22Rv1 (cell line): ENCODE measurements at regions not wholly inside any gene's neighbourhood (a gene's known extent, or its start where the extent isn't known, plus 50 kb on each side); places are given as distances from the start of the nearest gene placed in this dataset.

Source experiments
- H3K27ac ChIP-seq: fragments of 450-650 bp; 2 replicates; pipeline ENCODE4 v1.5.1; 2017
- CTCF ChIP-seq: fragments of 450-650 bp; IDR thresholded peaks from 2 replicates; pipeline ENCODE4 v1.5.1; 2017; ENCODE audit warnings: mild to moderate bottlenecking
- ZFX ChIP-seq: fragments of 450-650 bp; IDR thresholded peaks from 2 replicates; pipeline ENCODE4 v1.6.1; 2017; ENCODE audit warnings: antibody characterized with exemption, borderline replicate concordance

- H3K27ac ChIP-seq, result peak overlapping the region; percentile 64
- no peak for TF ChIP-seq ZFX
- TF ChIP-seq CTCF, result no peak
Measured at GRCh38 chr20:12177657-12178293, 260.1 kb downstream of the BTBD3 start.

- no peak for TF ChIP-seq CTCF
- TF ChIP-seq ZFX, result no peak
- no peak overlapping the region for H3K27ac ChIP-seq
Measured at GRCh38 chr20:12179692-12180091, 262.0 kb downstream of the BTBD3 start.

GRCh38 chr20:12180107-12180661 is 262.5 kb downstream of the BTBD3 start:
- no peak for TF ChIP-seq ZFX
- no peak for TF ChIP-seq CTCF

GRCh38 chr20:12198281-12198680 is 280.6 kb downstream of the BTBD3 start:
- TF ChIP-seq ZFX (no peak), CTCF (no peak)
- H3K27ac ChIP-seq, result no peak overlapping the region

More at GRCh38 chr20:12180107-12180661, 262.5 kb downstream of the BTBD3 start:
- H3K27ac ChIP-seq, result no peak overlapping the region

- no peak for TF ChIP-seq CTCF
- no peak for TF ChIP-seq ZFX
- H3K27ac ChIP-seq, result no peak overlapping the region
Measured at GRCh38 chr20:12199703-12200102, 282.0 kb downstream of the BTBD3 start.

GRCh38 chr20:12201289-12201991 is 283.7 kb downstream of the BTBD3 start:
- TF ChIP-seq CTCF (no peak), ZFX (no peak)
- H3K27ac ChIP-seq, result no peak overlapping the region

GRCh38 chr20:12203399-12203798 is 285.7 kb downstream of the BTBD3 start:
- no peak for TF ChIP-seq CTCF
- no peak for TF ChIP-seq ZFX
- no peak overlapping the region for H3K27ac ChIP-seq
